Forelimb muscle (tissue), 1 donor: ENCODE measurements at regions not wholly inside any gene's neighbourhood (a gene's known extent, or its start where the extent isn't known, plus 50 kb on each side); places are given as distances from the start of the nearest gene placed in this dataset.
"Not testable (repeated sequence)": the region's sequence is repeated elsewhere in the genome, so short reads cannot be mapped to it uniquely, and the experiment has no call there.

Source experiments
- DNase-seq: peaks from one replicate; pipeline ENCODE4 v3.0.0-alpha.2; 2013; ENCODE audit warnings: low read depth

DNA sequence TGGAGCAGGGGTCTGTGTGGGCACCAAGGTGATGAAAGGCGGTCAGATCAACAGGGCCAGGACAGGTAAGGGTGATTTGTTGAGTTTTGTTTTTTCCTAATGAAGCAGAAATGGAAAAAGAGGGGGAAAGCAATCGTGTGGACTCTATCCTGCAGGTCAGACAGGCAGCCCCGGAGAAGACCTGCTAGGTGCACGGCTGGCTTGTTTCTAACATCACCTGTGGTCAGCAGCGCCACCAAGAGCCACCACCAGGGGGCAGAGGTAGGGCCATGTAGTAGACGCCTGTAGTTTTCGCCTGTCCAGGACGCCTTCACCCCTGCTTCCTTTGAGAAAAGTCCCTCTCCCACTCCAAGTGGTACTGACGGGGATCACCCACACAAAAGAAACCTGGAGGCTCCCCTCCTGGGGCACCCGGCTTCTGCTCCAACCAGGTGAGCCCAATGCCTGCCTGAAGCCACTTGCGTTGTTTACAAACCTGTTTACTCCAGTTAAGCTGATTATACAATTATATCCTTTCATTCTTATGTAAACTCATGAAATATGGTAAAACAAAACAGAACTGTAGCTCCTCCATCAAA is 54.2 kb upstream of the SEC14L1 start:
- DNase-seq = no peak

DNA sequence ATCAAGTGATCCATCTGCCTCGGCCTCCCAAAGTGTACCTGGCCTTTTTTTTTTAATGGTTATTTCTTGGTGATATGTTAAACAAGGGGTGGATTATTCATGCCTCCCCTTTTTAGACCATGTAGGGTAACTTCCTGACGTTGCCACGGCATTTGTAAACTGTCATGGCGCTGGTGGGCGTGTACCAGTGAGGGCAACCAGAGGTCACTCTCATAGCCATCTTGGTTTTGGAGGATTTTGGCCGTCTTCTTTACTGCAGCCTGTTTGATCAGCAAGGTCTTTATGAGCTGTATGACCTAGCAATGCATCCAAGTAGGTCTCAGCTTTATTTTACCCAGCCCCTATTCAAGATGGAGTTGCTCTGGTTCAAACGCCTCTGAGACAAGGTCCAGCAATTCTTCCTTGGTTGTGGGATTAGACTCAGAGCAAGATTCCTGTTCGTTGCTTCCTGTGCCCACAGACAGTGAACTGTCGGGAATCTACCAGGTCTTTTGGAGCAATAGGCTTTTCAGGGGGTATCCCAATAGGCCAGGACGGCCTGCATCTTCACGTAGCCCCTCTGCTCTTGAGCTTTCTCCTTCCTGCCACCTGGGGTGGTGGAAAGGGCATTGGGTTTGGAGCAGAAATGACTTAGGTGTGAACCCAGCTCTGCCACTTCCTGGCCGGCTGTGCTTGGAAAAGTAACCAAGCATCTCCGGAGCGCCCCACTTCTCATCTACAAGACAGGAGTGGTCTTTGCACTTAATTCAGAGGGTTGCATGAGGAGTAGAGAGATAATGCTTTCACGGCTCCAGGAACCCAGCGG is 52.9 kb upstream of the SEC14L1 start:
- DNase-seq = no peak

DNA sequence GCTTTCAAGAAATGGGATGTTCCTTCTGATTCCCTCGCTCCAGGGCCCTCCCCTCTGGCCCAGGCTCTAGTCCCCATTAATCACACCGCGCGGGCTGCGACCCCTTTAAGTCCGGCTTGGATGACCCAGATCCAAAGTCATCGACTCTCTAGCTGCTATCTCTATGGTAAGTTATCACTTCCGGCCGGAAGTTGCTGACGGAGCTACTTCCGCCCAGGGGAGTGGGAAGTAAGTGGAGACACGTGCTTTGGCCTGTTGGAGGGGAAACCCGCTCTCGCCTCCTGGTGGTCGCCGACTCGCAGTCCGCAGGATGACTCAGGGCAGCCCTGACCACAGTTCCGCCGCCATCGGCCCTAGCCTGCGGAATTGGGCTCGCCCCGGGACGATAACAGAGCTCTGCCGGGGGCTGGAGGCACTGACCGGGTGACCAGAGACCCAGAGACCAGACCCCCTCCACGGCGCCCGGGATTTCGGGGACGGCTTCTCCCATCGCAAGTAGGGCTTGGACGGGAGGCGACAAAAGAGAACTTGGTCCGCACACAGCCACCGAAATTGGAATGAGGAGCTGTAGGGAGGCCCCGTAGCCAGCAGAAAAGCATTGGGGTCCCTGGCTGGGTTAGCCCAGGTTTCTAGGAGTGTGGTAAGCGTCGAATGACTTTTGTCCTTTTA is 52.2 kb upstream of the SEC14L1 start:
- DNase-seq = peak; percentile 98

- no peak for DNase-seq
Measured at GRCh38 chr17:77089124-77089490, 51.7 kb upstream of the SEC14L1 start.

DNA sequence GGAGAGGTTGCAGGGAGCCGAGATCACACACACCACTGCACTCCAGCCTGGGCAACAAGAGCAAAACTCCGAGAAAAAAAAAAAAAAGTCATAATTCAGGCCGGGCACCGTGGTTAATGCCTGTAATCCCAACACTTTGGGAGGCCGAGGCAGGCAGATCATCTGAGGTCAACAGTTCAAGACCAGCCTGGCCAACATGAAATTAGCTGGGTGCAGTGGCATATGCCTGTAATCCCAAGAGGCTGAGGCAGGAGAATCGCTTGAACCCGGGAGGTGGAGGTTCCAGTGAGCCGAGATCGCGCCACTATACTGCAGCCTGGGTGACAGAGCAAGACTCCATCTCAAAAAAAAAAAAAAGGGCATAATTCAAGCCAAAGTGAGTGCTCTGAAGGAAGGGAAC is 50.8 kb upstream of the SEC14L1 start:
- not testable (repeated sequence) for DNase-seq

DNA sequence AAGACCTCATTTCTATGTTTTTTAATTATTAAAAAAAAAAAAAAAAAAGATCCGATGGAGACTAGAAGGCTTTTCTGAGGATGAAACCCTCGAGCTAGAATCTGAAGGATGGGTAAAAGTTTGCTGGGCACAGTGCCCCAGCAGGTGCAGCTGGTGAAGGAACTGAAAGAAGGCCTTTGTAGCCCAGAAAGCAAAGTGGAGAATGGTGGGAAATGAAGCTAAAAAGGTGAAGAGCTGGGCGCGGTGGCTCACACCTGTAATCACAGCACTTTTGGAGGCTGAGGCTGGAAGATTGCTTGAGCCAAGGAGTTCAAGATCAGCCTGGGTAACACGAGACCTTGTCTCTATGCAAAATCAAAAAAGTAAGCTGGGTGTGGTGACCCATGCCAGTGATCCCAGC is 50.3 kb upstream of the SEC14L1 start:
- DNase-seq = no peak
